Prostate gland (tissue), 2 donors: ENCODE measurements at regions not wholly inside any gene's neighbourhood (a gene's known extent, or its start where the extent isn't known, plus 50 kb on each side); places are given as distances from the start of the nearest gene placed in this dataset.
"Not testable (repeated sequence)": the region's sequence is repeated elsewhere in the genome, so short reads cannot be mapped to it uniquely, and the experiment has no call there.

ENCODE experiments used
- DNase-seq: peaks from one replicate; pipeline ENCODE4 v3.0.0-alpha.2; 2019; ENCODE audit warnings: low spot score
- H3K27ac ChIP-seq, 2 donors: fragments of 200-600 bp; sonication (generic); 2 replicates each; pipeline ENCODE4 v1.5.1; 2017 to 2019
- H3K27me3 ChIP-seq: fragments of 200-600 bp; sonication (generic); replicated peaks from 2 replicates; pipeline ENCODE4 v1.5.1; 2019; ENCODE audit not compliant: insufficient read depth
- H3K36me3 ChIP-seq, 2 donors: fragments of 200-600 bp; sonication (generic); 1 replicate in 1 of 2; 2 replicates in 1 of 2; pipeline versions ENCODE4 v1.5.1 to v1.8.1; 2017 to 2019
- H3K4me1 ChIP-seq: fragments of 200-600 bp; sonication (generic); replicated peaks from 2 replicates; pipeline ENCODE4 v1.5.1; 2019
- H3K4me3 ChIP-seq, 2 donors: fragments of 200-600 bp; sonication (generic); 2 replicates each; pipeline ENCODE4 v1.5.1; 2017 to 2019
- H3K9me3 ChIP-seq: fragments of 200-600 bp; sonication (generic); 2 replicates; pipeline ENCODE4 v1.5.1; 2017
- POLR2A ChIP-seq: fragments of 450-650 bp; IDR thresholded peaks from one replicate; pipeline ENCODE4 v1.6.1; 2016; ENCODE audit warnings: antibody characterized with exemption, mild to moderate bottlenecking
- POLR2AphosphoS5 ChIP-seq: sonication (generic); formaldehyde crosslinking; IDR thresholded peaks from one replicate; pipeline ENCODE4 v1.6.1; 2017; ENCODE audit warnings: antibody characterized with exemption
- WGBS: methylation state at CpG from one replicate; pipeline ENCODE4 v1.1.5; 2018; 5-methylcytosine and 5-hydroxymethylcytosine counted together
- intact Hi-C: fragments of 100-400 bp; cut with DNase I; formaldehyde crosslinking; loops from one replicate; pipeline ENCODE4 v1.14.2; 2022
- TF ChIP-seq, protein P1 (sequence below), 4 experiments: fragments of 200-600 bp in 2 of 4; fragments of 450-650 bp in 2 of 4; sonication (generic) in 2 of 4; IDR thresholded peaks; 1 replicate in 3 of 4; 2 replicates in 1 of 4; pipeline ENCODE4 v1.5.1; 2016 to 2019; ENCODE audit warnings: antibody characterized with exemption in 4 of 4, mild to moderate bottlenecking in 2 of 4, moderate library complexity in 2 of 4

DNA sequence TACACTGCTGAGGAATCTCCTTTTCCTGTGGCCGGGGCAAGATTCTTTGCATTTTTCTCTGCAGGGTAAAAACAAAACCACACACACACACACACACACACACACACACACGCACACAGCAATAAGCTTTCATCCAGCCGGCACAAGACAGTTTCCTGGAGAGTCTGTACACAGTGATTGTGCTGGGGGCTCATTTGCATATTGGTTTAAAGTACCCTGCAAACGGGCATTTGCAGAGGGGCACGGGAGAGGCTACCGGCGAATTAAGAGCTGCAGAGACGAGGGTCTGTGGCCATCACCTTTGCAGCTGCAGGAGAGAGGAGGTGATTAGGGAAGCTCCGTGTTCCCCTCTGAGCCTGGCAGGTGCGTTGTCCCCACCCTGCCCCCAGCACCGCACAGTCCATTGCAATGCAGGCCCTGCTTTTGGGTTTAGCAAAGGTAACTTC, 219.9 kb downstream of the SHOX start:
- intact Hi-C loops: no loop called here
- no peak for TF ChIP-seq POLR2A
- Histone ChIP-seq H3K4me3 (no peak overlapping the region), H3K36me3 (no peaks in the 10 kb centered on the region), H3K4me1 (no peaks in the 10 kb centered on the region), H3K9me3 (no peaks in the 10 kb centered on the region), H3K27me3 (no peaks in the 10 kb centered on the region), H3K27ac (no peak overlapping the region)
- 4% methylated on average over 11 of the region's 11 CpGs for WGBS
- DNase-seq: no peak

DNA sequence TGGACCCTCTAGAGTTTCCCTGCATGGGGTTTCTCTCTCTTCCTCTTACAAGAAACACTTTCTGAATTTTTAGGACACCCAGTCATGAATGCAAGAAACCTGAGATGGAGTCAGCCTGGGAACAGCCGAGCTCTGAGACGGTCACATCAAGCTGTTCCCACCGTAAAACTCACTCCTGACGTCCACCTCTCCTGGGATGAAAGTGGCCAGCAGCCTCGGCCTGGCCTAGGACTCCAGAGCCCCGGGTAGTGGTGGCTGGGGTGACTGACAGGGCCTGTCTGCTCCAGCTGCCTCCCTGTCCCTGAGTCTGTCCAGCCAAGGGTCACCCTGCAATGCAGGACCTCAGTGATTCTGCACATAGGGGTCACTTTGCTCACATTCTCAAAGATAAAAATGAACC, 217.8 kb downstream of the SHOX start:
- no peaks in the 10 kb centered on the region for H3K27me3 ChIP-seq
- TF ChIP-seq, protein P1, sequence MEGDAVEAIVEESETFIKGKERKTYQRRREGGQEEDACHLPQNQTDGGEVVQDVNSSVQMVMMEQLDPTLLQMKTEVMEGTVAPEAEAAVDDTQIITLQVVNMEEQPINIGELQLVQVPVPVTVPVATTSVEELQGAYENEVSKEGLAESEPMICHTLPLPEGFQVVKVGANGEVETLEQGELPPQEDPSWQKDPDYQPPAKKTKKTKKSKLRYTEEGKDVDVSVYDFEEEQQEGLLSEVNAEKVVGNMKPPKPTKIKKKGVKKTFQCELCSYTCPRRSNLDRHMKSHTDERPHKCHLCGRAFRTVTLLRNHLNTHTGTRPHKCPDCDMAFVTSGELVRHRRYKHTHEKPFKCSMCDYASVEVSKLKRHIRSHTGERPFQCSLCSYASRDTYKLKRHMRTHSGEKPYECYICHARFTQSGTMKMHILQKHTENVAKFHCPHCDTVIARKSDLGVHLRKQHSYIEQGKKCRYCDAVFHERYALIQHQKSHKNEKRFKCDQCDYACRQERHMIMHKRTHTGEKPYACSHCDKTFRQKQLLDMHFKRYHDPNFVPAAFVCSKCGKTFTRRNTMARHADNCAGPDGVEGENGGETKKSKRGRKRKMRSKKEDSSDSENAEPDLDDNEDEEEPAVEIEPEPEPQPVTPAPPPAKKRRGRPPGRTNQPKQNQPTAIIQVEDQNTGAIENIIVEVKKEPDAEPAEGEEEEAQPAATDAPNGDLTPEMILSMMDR (IDR thresholded peaks at IDR 0.05): no peak
- TF ChIP-seq POLR2AphosphoS5 (no peak), POLR2A (no peak)
- no peak overlapping the region for H3K27ac ChIP-seq
- WGBS: 32% methylated on average over 6 of the region's 6 CpGs
- intact Hi-C loops: no loop called here
- DNase-seq: no peak
- no peaks in the 10 kb centered on the region for H3K36me3 ChIP-seq
- H3K4me1 ChIP-seq: no peaks in the 10 kb centered on the region
- no peak overlapping the region for H3K4me3 ChIP-seq
- H3K9me3 ChIP-seq: no peaks in the 10 kb centered on the region

- Histone ChIP-seq H3K4me3 (no peak overlapping the region), H3K36me3 (no peaks in the 10 kb centered on the region), H3K4me1 (no peaks in the 10 kb centered on the region), H3K27me3 (no peaks in the 10 kb centered on the region), H3K9me3 (no peaks in the 10 kb centered on the region), H3K27ac (no peak overlapping the region)
- intact Hi-C loops: no loop called here
- DNase-seq: no peak
- WGBS: 64% methylated on average over 13 of the region's 13 CpGs
- TF ChIP-seq, protein P1 (IDR thresholded peaks at IDR 0.05): no peak
- TF ChIP-seq POLR2AphosphoS5 (no peak), POLR2A (no peak)
These were observed 212.7 kb downstream of the SHOX start for GRCh38 chrX:843306-843705.

DNA sequence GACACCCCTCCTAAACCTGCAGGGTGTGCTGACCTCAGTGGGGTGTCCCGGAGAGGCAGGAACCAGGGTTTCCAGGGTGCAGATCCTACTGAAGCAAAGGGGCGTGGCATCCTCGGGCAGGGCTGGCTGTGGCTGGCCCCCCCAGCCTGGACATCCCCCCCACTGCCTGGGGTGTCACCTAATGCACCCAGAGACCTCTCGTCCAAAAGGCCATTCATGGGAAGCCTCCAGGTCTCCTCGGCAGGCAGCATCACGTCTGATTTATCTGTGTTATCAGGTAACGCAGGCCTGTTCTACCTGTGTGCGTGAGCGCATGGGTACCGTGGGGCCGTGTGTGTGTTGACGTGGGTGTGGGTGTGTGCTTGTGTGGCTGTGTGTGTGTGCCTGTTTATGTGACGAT, 210.0 kb downstream of the SHOX start:
- intact Hi-C loops: no loop called here
- no peak for DNase-seq
- TF ChIP-seq POLR2AphosphoS5: no peak
- no peak for TF ChIP-seq POLR2A
- TF ChIP-seq, protein P1 (IDR thresholded peaks at IDR 0.05): no peak
- H3K9me3 ChIP-seq: no peaks in the 10 kb centered on the region
- no peaks in the 10 kb centered on the region for H3K4me1 ChIP-seq
- H3K36me3 ChIP-seq: no peaks in the 10 kb centered on the region
- H3K4me3 ChIP-seq: no peak overlapping the region
- H3K27me3 ChIP-seq: no peaks in the 10 kb centered on the region
- WGBS: 64% methylated on average over 12 of the region's 13 CpGs
- H3K27ac ChIP-seq: no peak overlapping the region

DNA sequence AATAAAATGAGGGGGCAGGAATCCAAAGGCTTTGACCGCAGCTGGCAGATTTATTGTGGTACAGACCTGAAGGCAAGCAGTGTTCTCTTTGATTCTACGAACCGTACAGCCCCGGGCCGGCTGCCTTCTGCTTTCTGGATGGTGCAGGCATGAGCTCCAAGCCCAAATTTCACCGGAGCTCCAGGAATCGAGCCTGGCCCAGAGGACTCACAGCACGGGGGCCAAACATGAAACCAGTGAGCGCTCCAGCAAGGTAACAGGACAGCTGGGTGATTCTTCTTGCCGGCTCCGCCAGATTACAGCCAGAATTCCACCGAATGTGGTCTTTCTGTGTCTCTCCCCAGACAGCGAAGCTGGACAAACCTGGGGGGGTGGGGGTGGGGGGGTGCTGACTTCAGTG, 208.1 kb downstream of the SHOX start:
- intact Hi-C loops, H3K27ac ChIP-seq, H3K4me3 ChIP-seq, H3K27me3 ChIP-seq, H3K4me1 ChIP-seq, DNase-seq, H3K36me3 ChIP-seq, H3K9me3 ChIP-seq: not testable (repeated sequence)
- 57% methylated on average over 13 of the region's 13 CpGs for WGBS

DNA sequence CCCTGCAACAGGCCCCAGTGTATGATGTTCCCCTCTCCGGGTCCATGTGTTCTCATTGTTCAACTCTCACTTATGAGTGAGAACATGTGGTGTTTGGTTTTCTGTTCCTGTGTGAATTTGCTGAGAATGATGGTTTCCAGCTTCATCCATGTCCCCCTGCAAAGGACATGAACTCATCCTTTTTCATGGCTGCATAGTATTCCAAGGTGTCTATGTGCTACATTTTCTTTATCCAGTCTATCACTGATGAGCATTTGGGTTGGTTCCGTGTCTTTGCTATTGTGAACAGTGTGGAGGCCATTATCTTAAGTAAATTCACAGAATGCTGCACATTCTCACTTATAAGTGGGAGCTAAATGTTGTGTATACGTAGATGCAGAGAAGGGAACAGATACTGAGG, 205.3 kb downstream of the SHOX start:
- H3K9me3 ChIP-seq, intact Hi-C loops, DNase-seq, H3K36me3 ChIP-seq, H3K27me3 ChIP-seq, H3K4me3 ChIP-seq, H3K27ac ChIP-seq, H3K4me1 ChIP-seq: not testable (repeated sequence)
- WGBS: 96% methylated on average over 3 of the region's 3 CpGs

- no peaks in the 10 kb centered on the region for H3K36me3 ChIP-seq
- H3K4me1 ChIP-seq: no peaks in the 10 kb centered on the region
- H3K9me3 ChIP-seq: no peaks in the 10 kb centered on the region
- no peaks in the 10 kb centered on the region for H3K27me3 ChIP-seq
- DNase-seq: no peak
- H3K4me3 ChIP-seq: no peak overlapping the region
- intact Hi-C loops: no loop called here
- TF ChIP-seq POLR2AphosphoS5: no peak
- TF ChIP-seq, protein P1 (IDR thresholded peaks at IDR 0.05): no peak
- TF ChIP-seq POLR2A: no peak
- WGBS: 27% methylated on average over 6 of the region's 6 CpGs
- H3K27ac ChIP-seq: no peak overlapping the region
These were observed 199.9 kb downstream of the SHOX start for GRCh38 chrX:830532-830931.
